NT2/D1 (cell line): ENCODE measurements at regions not wholly inside any gene's neighbourhood (a gene's known extent, or its start where the extent isn't known, plus 50 kb on each side); places are given as distances from the start of the nearest gene placed in this dataset.

ENCODE experiments used
- DNase-seq: peaks from one replicate; pipeline ENCODE4 v3.0.0-alpha.2; 2011; ENCODE audit warnings: low read depth, low spot score
- H3K27me3 ChIP-seq: 2 replicates; pipeline ENCODE4 v1.6.0; 2011; ENCODE audit warnings: mild to moderate bottlenecking; ENCODE audit not compliant: insufficient read length, insufficient read depth
- H3K36me3 ChIP-seq: 2 replicates; pipeline ENCODE4 v1.6.1; 2011; ENCODE audit warnings: mild to moderate bottlenecking, low read length, mixed read lengths; ENCODE audit not compliant: insufficient read depth, insufficient read length
- H3K4me1 ChIP-seq: 2 replicates; pipeline ENCODE4 v1.5.1; 2011; ENCODE audit not compliant: insufficient read depth, insufficient read length
- H3K4me3 ChIP-seq: 2 replicates; pipeline ENCODE4 v1.5.1; 2011; ENCODE audit warnings: low read depth; ENCODE audit not compliant: insufficient read length
- H3K9ac ChIP-seq: 2 replicates; pipeline ENCODE4 v1.6.0; 2011; ENCODE audit warnings: low read depth; ENCODE audit not compliant: insufficient read length
- H3K9me3 ChIP-seq: 2 replicates; pipeline ENCODE4 v1.5.1; 2011; ENCODE audit warnings: mild to moderate bottlenecking, low read length; ENCODE audit not compliant: insufficient read depth
- SUZ12 ChIP-seq: IDR thresholded peaks from 2 replicates; pipeline ENCODE4 v1.6.1; 2011; ENCODE audit not compliant: insufficient read length, insufficient read depth; ENCODE audit errors: extremely low read depth
- YY1 ChIP-seq: IDR thresholded peaks from 2 replicates; pipeline ENCODE4 v1.6.1; 2011; ENCODE audit not compliant: insufficient read length, insufficient read depth
- ZNF274 ChIP-seq: IDR thresholded peaks from 2 replicates; pipeline ENCODE4 v1.6.1; 2011; ENCODE audit warnings: mild to moderate bottlenecking, low read depth, low read length

DNA sequence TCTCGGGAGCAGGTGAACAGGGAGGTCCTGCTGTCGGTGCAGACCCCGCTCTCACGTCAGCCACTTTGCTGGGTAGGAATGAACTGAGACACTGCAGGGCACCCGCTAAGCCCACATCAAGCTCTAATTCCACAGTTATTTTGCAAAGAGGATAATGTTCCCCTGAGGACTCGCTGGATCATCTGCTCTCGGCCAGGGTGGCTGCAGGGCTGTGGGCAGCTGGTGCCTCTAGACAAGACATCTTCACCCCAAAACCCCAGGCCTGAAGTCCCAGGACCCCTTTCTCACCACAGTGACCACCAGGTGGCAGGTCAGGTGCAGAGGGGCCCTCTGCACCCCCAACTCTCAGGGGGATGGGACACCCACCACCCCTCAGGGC, 135.1 kb upstream of the PPP1R26 start:
- Histone ChIP-seq H3K4me3 (no peak overlapping the region), H3K36me3 (no peaks in the 10 kb centered on the region), H3K4me1 (peaks cover 24% of the 10 kb centered on the region), H3K9me3 (no peaks in the 10 kb centered on the region), H3K9ac (no peak overlapping the region), H3K27me3 (no peaks in the 10 kb centered on the region)
- TF ChIP-seq ZNF274 (no peak), YY1 (no peak), SUZ12 (no peak)
- no peak for DNase-seq

GRCh38 chr9:135344915-135345500, 134.6 kb upstream of the PPP1R26 start:
- Histone ChIP-seq H3K4me1 (peaks cover 24% of the 10 kb centered on the region), H3K9me3 (no peaks in the 10 kb centered on the region), H3K36me3 (no peaks in the 10 kb centered on the region), H3K27me3 (no peaks in the 10 kb centered on the region), H3K9ac (no peak overlapping the region), H3K4me3 (no peak overlapping the region)
- TF ChIP-seq SUZ12: no peak
- no peak for TF ChIP-seq ZNF274
- no peak for TF ChIP-seq YY1
- DNase-seq: no peak

DNA sequence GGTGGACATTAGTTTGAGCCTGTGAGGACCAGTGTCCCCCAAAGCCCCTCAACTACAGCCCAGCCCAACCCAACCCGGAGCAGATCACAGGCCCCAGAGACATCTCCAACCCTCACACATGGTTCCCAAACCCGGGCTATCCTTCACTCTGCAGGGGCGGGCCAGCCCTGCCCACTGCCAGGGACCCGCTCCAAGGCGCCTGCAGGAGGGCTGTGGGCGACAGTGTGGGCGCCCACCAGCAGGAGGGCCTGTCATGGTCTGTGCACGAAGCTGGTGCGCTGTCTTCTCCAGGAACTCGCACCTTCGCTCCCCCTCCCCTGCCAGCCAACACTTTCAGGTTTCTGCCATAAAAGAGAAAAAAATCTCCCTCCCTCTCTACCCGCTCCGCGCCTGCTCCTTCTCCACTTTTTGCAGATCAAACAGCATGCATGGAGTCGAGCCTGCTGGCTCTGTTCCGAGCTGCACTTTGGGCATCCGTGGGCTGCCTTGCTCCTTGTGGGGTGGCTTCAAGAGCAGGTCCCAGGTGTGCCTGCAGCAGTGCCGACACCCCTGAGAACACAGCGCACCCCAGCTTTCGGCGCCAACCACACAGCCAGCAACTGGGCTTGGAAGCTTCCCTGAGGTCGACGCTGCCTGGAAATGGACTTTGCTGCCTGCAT, 133.7 kb upstream of the PPP1R26 start:
- H3K9me3 ChIP-seq: no peaks in the 10 kb centered on the region
- no peak overlapping the region for H3K9ac ChIP-seq
- no peak for DNase-seq
- no peaks in the 10 kb centered on the region for H3K36me3 ChIP-seq
- no peak for TF ChIP-seq YY1
- H3K4me3 ChIP-seq: no peak overlapping the region
- H3K27me3 ChIP-seq: no peaks in the 10 kb centered on the region
- H3K4me1 ChIP-seq: peaks cover 20% of the 10 kb centered on the region

- Histone ChIP-seq H3K27me3 (no peaks in the 10 kb centered on the region), H3K9me3 (peaks cover 3% of the 10 kb centered on the region; the same call in 1 of the 2 replicates), H3K4me1 (peaks cover 13% of the 10 kb centered on the region), H3K4me3 (no peak overlapping the region), H3K36me3 (no peaks in the 10 kb centered on the region), H3K9ac (peak overlapping the region; percentile 1)
- DNase-seq: no peak
- no peak for TF ChIP-seq SUZ12
These were observed 133.0 kb upstream of the PPP1R26 start for GRCh38 chr9:135346438-135347050.

DNA sequence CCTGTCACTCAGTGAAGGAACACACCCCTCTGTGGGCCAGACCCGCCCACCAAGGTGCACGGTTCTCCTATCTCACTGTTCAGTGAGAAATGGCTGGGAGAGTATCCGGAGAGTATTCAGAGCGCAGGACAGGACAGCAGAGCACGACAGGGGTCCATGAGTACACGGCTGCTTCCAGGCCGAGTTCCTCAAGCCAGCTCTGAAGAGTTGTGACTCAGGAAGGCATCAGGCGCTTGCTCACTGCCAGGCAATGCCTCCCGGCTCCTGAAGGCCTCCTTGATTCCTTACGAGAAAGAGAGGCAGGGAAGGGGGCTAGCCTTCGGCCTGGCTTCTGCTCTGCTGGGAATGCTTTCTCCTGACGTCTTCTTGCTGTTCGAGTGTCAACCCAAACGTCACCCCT, 132.1 kb upstream of the PPP1R26 start:
- no peaks in the 10 kb centered on the region for H3K27me3 ChIP-seq
- DNase-seq: no peak

DNA sequence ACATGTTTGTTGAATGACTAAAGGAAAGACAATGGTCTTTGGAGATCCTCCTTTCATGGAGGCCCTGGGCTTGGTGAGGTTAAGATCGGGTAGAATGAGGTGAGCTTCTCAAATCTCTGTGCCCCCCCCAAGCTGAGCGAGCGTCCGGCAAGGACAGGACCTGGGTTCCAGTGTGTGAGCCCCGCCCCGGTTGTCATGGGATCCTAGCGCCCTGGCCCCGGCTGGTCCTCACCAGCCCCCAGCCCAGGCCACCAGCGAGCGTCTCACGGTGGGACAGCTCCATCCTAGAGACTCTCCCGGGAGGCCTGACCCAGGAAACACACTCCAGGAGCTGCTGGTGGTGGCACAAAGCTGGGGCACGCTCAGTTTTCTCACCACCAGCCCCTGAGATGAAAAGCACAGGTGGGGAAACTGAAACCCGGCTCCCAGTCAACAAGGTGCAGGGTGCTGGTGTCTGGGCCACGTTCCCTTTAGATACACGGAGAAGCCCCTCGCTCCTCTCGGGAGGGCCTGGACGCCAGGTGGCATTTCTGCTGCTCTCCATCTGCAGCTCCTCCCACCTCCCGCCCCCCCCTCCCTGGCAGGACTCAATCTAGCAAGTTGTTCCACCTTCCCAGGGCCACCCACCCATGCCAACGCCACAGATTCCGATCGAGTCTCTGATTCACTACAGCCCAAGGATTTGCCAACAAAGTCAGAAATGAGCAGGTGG, 131.3 kb upstream of the PPP1R26 start:
- Histone ChIP-seq H3K27me3 (no peaks in the 10 kb centered on the region), H3K4me3 (no peak overlapping the region), H3K9ac (peak overlapping the region; percentile 53), H3K9me3 (peaks cover 11% of the 10 kb centered on the region; the same call in 1 of the 2 replicates), H3K4me1 (peaks cover 12% of the 10 kb centered on the region), H3K36me3 (no peaks in the 10 kb centered on the region)
- TF ChIP-seq SUZ12: no peak
- TF ChIP-seq YY1: no peak
- no peak for TF ChIP-seq ZNF274
- DNase-seq: no peak

More for the DNA sequence above, 132.1 kb upstream of the PPP1R26 start:
- Histone ChIP-seq H3K4me1 (peaks cover 12% of the 10 kb centered on the region), H3K36me3 (no peaks in the 10 kb centered on the region), H3K9me3 (peaks cover 11% of the 10 kb centered on the region; the same call in 1 of the 2 replicates), H3K9ac (no peak overlapping the region), H3K4me3 (no peak overlapping the region)
- TF ChIP-seq SUZ12 (no peak), YY1 (no peak), ZNF274 (no peak)

DNA sequence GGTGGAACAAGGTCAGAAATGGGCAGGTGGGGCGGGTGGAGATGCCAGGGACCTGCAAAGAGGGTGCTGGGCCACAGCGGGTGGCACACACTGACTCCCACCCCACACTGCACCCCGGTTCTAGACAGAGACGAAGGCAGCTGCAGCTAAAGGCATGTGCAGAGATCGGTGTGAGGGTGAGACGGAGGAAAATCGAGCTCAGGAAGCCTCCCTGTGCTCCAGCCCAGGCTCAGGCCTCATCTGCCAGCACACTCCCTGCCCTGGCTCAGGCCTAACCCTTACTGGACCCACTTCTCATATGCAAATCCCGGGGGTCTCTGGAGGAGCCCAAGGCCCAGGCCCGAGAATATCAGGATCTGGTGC, 130.8 kb upstream of the PPP1R26 start:
- H3K9me3 ChIP-seq: peaks cover 11% of the 10 kb centered on the region; the same call in 1 of the 2 replicates
- no peak overlapping the region for H3K4me3 ChIP-seq
- H3K4me1 ChIP-seq: peaks cover 13% of the 10 kb centered on the region
- no peak for DNase-seq
- no peaks in the 10 kb centered on the region for H3K27me3 ChIP-seq
- no peaks in the 10 kb centered on the region for H3K36me3 ChIP-seq
- peak overlapping the region; percentile 53 for H3K9ac ChIP-seq
- TF ChIP-seq ZNF274 (no peak), YY1 (no peak), SUZ12 (no peak)
